Liver (tissue), 8 donors: ENCODE measurements at regions not wholly inside any gene's neighbourhood (a gene's known extent, or its start where the extent isn't known, plus 50 kb on each side); places are given as distances from the start of the nearest gene placed in this dataset.

Experiments used
- DNase-seq: peaks from one replicate; pipeline ENCODE4 v3.0.0-alpha.2; 2017; ENCODE audit warnings: low spot score
- H3K27ac ChIP-seq, 2 donors: one replicate each; pipeline ENCODE4 v1.7.0; 2013; ENCODE audit warnings: inconsistent platforms in 2 of 2, low read length in 2 of 2, control low read depth in 1 of 2, low read depth in 1 of 2, mild to moderate bottlenecking in 1 of 2
- H3K27me3 ChIP-seq, 4 donors: one replicate each; pipeline versions ENCODE4 v1.6.1 to v1.7.0; 2013; ENCODE audit warnings: low read length in 3 of 4, inconsistent platforms in 1 of 4, mild to moderate bottlenecking in 1 of 4, moderate library complexity in 1 of 4; ENCODE audit not compliant: control insufficient read depth in 4 of 4, insufficient read depth in 4 of 4
- H3K36me3 ChIP-seq, 4 donors: one replicate each; pipeline versions ENCODE4 v1.6.1 to v1.7.0; 2013; ENCODE audit warnings: low read length in 3 of 4, mild to moderate bottlenecking in 3 of 4, low read depth in 1 of 4, moderate library complexity in 1 of 4; ENCODE audit not compliant: control insufficient read depth in 4 of 4, insufficient read depth in 3 of 4
- H3K4me1 ChIP-seq, 4 donors: one replicate each; pipeline versions ENCODE4 v1.6.1 to v1.7.0; 2013; ENCODE audit warnings: low read length in 3 of 4, mild to moderate bottlenecking in 3 of 4, moderate library complexity in 1 of 4; ENCODE audit not compliant: control insufficient read depth in 4 of 4, insufficient read depth in 4 of 4
- H3K4me3 ChIP-seq, 3 donors: one replicate each; pipeline versions ENCODE4 v1.6.1 to v1.7.0; 2013; ENCODE audit warnings: low read length in 3 of 3, control low read depth in 1 of 3, low read depth in 1 of 3, mild to moderate bottlenecking in 1 of 3
- H3K9ac ChIP-seq, 2 donors: one replicate each; pipeline ENCODE4 v1.7.0; 2013; ENCODE audit warnings: low read length in 2 of 2, mild to moderate bottlenecking in 2 of 2, moderate library complexity in 2 of 2, control low read depth in 1 of 2, low read depth in 1 of 2
- H3K9me3 ChIP-seq, 4 donors: one replicate each; pipeline versions ENCODE4 v1.6.1 to v1.7.0; 2013; ENCODE audit warnings: low read length in 3 of 4; ENCODE audit not compliant: control insufficient read depth in 4 of 4
- EGR1 ChIP-seq, 2 donors: IDR thresholded peaks; 2 replicates each; pipeline ENCODE4 v1.6.1; 2016 to 2018; ENCODE audit warnings: antibody characterized with exemption in 2 of 2, low read depth in 2 of 2
- FOXA1 ChIP-seq: IDR thresholded peaks from 2 replicates; pipeline ENCODE4 v1.6.1; 2016; ENCODE audit warnings: antibody characterized with exemption
- FOXA2 ChIP-seq: IDR thresholded peaks from 2 replicates; pipeline ENCODE4 v1.6.1; 2016; ENCODE audit warnings: antibody characterized with exemption
- GABPA ChIP-seq, 2 donors: IDR thresholded peaks in 1 of 2; conservative IDR thresholded peaks in 1 of 2; 2 replicates each; pipeline ENCODE4 v1.6.1; 2016; ENCODE audit warnings: antibody characterized with exemption in 2 of 2, mild to moderate bottlenecking in 1 of 2, moderate library complexity in 1 of 2
- HNF4A ChIP-seq, 2 donors: conservative IDR thresholded peaks; 2 replicates each; pipeline ENCODE4 v1.6.1; 2016; ENCODE audit warnings: antibody characterized with exemption in 2 of 2, mild to moderate bottlenecking in 2 of 2
- HNF4G ChIP-seq: IDR thresholded peaks from 2 replicates; pipeline ENCODE4 v1.6.1; 2016; ENCODE audit warnings: antibody characterized with exemption
- JUND ChIP-seq, 2 donors: IDR thresholded peaks; 2 replicates each; pipeline ENCODE4 v1.6.1; 2016; ENCODE audit warnings: antibody characterized with exemption in 2 of 2
- NR2F2 ChIP-seq: IDR thresholded peaks from 2 replicates; pipeline ENCODE4 v1.6.1; 2016; ENCODE audit warnings: antibody characterized with exemption
- RAD21 ChIP-seq, 2 donors: IDR thresholded peaks; 2 replicates each; pipeline ENCODE4 v1.6.1; 2016; ENCODE audit warnings: antibody characterized with exemption in 2 of 2, mild to moderate bottlenecking in 2 of 2
- RXRA ChIP-seq, 2 donors: IDR thresholded peaks; 2 replicates each; pipeline ENCODE4 v1.6.1; 2017 to 2018; ENCODE audit warnings: antibody characterized with exemption in 2 of 2, mild to moderate bottlenecking in 1 of 2
- SP1 ChIP-seq: IDR thresholded peaks from 2 replicates; pipeline ENCODE4 v1.6.1; 2018; ENCODE audit warnings: antibody characterized with exemption, mild to moderate bottlenecking
- TAF1 ChIP-seq: conservative IDR thresholded peaks from 2 replicates; pipeline ENCODE4 v1.6.1; 2016; ENCODE audit warnings: antibody characterized with exemption, mild to moderate bottlenecking
- YY1 ChIP-seq: IDR thresholded peaks from 2 replicates; pipeline ENCODE4 v1.6.1; 2016; ENCODE audit warnings: antibody characterized with exemption, mild to moderate bottlenecking
- WGBS: extraction: QIAGEN DNeasy Blood & Tissue Kit; methylation state at CpG from one replicate; pipeline ENCODE4 v1.1.7; 2013; 5-methylcytosine and 5-hydroxymethylcytosine counted together
- TF ChIP-seq, protein P1 (sequence below): IDR thresholded peaks from 2 replicates; pipeline ENCODE4 v1.6.1; 2016; ENCODE audit warnings: antibody characterized with exemption
- TF ChIP-seq, protein P2 (sequence below): IDR thresholded peaks from 2 replicates; pipeline ENCODE4 v1.6.1; 2016; ENCODE audit warnings: antibody characterized with exemption
- TF ChIP-seq, protein P3 (sequence below): IDR thresholded peaks from 2 replicates; pipeline ENCODE4 v1.6.1; 2016; ENCODE audit warnings: antibody characterized with exemption, mild to moderate bottlenecking
- TF ChIP-seq, protein P4 (sequence below): IDR thresholded peaks from 2 replicates; pipeline ENCODE4 v1.6.1; 2016; ENCODE audit warnings: antibody characterized with exemption
- TF ChIP-seq, protein P5 (sequence below): fragments of 150-350 bp; IDR thresholded peaks from 2 replicates; pipeline ENCODE4 v1.5.1; 2017; ENCODE audit warnings: improper control_type of control experiment, low read depth, low read length; ENCODE audit not compliant: missing input control
- donor health status: healthy.
- donor health status: healthy.
- donor health status: healthy.
- donor health status: healthy.
- donor health status: healthy.

DNA sequence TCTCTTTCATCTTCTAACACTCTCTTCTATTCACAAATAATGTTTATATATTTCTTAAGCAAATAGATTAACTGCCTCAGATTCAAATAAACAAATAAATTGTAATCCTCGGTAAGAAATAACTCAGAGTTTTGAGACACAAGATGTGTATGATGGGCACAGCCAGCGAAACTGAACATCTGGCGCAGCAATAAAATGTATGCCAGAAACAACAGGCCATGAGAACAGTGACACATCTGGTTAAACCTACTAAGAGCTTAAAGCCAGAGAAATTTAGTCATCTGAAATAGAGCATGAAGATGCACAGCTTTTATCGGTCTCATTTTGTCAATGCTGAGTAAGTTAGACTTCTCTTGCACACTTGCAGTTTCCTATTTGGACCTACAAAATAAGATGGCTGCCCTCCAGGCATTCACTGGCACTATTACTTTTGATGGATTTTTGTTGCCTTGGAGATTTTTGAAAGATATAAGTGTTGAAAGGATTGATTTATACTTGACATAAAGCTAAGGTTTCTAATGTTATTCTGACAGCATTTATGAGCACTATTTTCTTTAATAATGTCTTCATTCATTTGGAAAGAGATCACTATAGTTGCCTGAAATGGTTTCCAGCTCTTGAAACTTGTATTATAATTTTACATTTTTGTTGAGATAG, 1444.0 kb downstream of the PCDH18 start:
- Histone ChIP-seq H3K36me3 (no peaks in the 10 kb centered on the region), H3K27me3 (no peaks in the 10 kb centered on the region), H3K9me3 (no peaks in the 10 kb centered on the region), H3K4me3 (no peak overlapping the region), H3K4me1 (no peaks in the 10 kb centered on the region), H3K27ac (no peak overlapping the region), H3K9ac (no peak overlapping the region)
- 83% methylated on average over 4 of the region's 4 CpGs for WGBS
- TF ChIP-seq EGR1 (IDR thresholded peaks at IDR 0.05; ENCODE audit: low read depth in 2 of 2) (no peak), TAF1 (no peak), HNF4G (no peak), YY1 (no peak), RXRA (IDR thresholded peaks at IDR 0.05) (no peak), FOXA1 (no peak), SP1 (no peak), HNF4A (conservative IDR thresholded peaks at IDR 0.05) (no peak), FOXA2 (no peak), RAD21 (IDR thresholded peaks at IDR 0.05) (no peak), JUND (IDR thresholded peaks at IDR 0.05) (no peak), NR2F2 (no peak), GABPA (IDR thresholded peaks at IDR 0.05 in 1 of 2, conservative IDR thresholded peaks at IDR 0.05 in 1 of 2) (no peak)
- TF ChIP-seq, protein P1, sequence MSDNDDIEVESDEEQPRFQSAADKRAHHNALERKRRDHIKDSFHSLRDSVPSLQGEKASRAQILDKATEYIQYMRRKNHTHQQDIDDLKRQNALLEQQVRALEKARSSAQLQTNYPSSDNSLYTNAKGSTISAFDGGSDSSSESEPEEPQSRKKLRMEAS, result no peak
- TF ChIP-seq, protein P2, sequence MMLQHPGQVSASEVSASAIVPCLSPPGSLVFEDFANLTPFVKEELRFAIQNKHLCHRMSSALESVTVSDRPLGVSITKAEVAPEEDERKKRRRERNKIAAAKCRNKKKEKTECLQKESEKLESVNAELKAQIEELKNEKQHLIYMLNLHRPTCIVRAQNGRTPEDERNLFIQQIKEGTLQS, result no peak
- TF ChIP-seq, protein P3, sequence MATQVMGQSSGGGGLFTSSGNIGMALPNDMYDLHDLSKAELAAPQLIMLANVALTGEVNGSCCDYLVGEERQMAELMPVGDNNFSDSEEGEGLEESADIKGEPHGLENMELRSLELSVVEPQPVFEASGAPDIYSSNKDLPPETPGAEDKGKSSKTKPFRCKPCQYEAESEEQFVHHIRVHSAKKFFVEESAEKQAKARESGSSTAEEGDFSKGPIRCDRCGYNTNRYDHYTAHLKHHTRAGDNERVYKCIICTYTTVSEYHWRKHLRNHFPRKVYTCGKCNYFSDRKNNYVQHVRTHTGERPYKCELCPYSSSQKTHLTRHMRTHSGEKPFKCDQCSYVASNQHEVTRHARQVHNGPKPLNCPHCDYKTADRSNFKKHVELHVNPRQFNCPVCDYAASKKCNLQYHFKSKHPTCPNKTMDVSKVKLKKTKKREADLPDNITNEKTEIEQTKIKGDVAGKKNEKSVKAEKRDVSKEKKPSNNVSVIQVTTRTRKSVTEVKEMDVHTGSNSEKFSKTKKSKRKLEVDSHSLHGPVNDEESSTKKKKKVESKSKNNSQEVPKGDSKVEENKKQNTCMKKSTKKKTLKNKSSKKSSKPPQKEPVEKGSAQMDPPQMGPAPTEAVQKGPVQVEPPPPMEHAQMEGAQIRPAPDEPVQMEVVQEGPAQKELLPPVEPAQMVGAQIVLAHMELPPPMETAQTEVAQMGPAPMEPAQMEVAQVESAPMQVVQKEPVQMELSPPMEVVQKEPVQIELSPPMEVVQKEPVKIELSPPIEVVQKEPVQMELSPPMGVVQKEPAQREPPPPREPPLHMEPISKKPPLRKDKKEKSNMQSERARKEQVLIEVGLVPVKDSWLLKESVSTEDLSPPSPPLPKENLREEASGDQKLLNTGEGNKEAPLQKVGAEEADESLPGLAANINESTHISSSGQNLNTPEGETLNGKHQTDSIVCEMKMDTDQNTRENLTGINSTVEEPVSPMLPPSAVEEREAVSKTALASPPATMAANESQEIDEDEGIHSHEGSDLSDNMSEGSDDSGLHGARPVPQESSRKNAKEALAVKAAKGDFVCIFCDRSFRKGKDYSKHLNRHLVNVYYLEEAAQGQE, result no peak
- TF ChIP-seq, protein P4, sequence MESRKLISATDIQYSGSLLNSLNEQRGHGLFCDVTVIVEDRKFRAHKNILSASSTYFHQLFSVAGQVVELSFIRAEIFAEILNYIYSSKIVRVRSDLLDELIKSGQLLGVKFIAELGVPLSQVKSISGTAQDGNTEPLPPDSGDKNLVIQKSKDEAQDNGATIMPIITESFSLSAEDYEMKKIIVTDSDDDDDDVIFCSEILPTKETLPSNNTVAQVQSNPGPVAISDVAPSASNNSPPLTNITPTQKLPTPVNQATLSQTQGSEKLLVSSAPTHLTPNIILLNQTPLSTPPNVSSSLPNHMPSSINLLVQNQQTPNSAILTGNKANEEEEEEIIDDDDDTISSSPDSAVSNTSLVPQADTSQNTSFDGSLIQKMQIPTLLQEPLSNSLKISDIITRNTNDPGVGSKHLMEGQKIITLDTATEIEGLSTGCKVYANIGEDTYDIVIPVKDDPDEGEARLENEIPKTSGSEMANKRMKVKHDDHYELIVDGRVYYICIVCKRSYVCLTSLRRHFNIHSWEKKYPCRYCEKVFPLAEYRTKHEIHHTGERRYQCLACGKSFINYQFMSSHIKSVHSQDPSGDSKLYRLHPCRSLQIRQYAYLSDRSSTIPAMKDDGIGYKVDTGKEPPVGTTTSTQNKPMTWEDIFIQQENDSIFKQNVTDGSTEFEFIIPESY, result no peak
- TF ChIP-seq, protein P5, sequence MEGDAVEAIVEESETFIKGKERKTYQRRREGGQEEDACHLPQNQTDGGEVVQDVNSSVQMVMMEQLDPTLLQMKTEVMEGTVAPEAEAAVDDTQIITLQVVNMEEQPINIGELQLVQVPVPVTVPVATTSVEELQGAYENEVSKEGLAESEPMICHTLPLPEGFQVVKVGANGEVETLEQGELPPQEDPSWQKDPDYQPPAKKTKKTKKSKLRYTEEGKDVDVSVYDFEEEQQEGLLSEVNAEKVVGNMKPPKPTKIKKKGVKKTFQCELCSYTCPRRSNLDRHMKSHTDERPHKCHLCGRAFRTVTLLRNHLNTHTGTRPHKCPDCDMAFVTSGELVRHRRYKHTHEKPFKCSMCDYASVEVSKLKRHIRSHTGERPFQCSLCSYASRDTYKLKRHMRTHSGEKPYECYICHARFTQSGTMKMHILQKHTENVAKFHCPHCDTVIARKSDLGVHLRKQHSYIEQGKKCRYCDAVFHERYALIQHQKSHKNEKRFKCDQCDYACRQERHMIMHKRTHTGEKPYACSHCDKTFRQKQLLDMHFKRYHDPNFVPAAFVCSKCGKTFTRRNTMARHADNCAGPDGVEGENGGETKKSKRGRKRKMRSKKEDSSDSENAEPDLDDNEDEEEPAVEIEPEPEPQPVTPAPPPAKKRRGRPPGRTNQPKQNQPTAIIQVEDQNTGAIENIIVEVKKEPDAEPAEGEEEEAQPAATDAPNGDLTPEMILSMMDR, result no peak
- no peak for DNase-seq
